GM18499 (cell line): ENCODE measurements at regions not wholly inside any gene's neighbourhood (a gene's known extent, or its start where the extent isn't known, plus 50 kb on each side); places are given as distances from the start of the nearest gene placed in this dataset.
"Not testable (repeated sequence)": the region's sequence is repeated elsewhere in the genome, so short reads cannot be mapped to it uniquely, and the experiment has no call there.

ENCODE experiments used
- ATAC-seq: cut with Tn5 transposase; IDR thresholded peaks from one replicate; pipeline ENCODE4 v1.9.1; 2021; ENCODE audit warnings: moderate number of reproducible peaks; ENCODE audit not compliant: insufficient read depth, unreplicated experiment

GRCh38 chr20:53678990-53679596 is 85.5 kb upstream of the ZNF217 start:
- ATAC-seq: no peak

- no peak for ATAC-seq
These were observed 84.8 kb upstream of the ZNF217 start for GRCh38 chr20:53678315-53678989.

- no peak for ATAC-seq
These were observed 84.0 kb upstream of the ZNF217 start for GRCh38 chr20:53677447-53678314.

GRCh38 chr20:53676987-53677386 is 83.3 kb upstream of the ZNF217 start:
- ATAC-seq: no peak

GRCh38 chr20:53676519-53676822 is 82.8 kb upstream of the ZNF217 start:
- ATAC-seq: no peak

GRCh38 chr20:53672484-53673129 is 79.0 kb upstream of the ZNF217 start:
- ATAC-seq: no peak

- no peak for ATAC-seq
These were observed 77.7 kb upstream of the ZNF217 start for GRCh38 chr20:53671370-53671769.

GRCh38 chr20:53669517-53670313 is 76.1 kb upstream of the ZNF217 start:
- ATAC-seq: not testable (repeated sequence)

- ATAC-seq: no peak
These were observed 75.4 kb upstream of the ZNF217 start for GRCh38 chr20:53668992-53669391.

GRCh38 chr20:53666144-53666543 is 72.5 kb upstream of the ZNF217 start:
- no peak for ATAC-seq

GRCh38 chr20:53664121-53664520 is 70.5 kb upstream of the ZNF217 start:
- no peak for ATAC-seq

GRCh38 chr20:53663521-53663920 is 69.9 kb upstream of the ZNF217 start:
- ATAC-seq: not testable (repeated sequence)

GRCh38 chr20:53662595-53662994 is 69.0 kb upstream of the ZNF217 start:
- ATAC-seq: no peak

GRCh38 chr20:53660947-53661381 is 67.3 kb upstream of the ZNF217 start:
- no peak for ATAC-seq

GRCh38 chr20:53660078-53660909 is 66.7 kb upstream of the ZNF217 start:
- no peak for ATAC-seq

GRCh38 chr20:53658973-53659372 is 65.3 kb upstream of the ZNF217 start:
- no peak for ATAC-seq

- no peak for ATAC-seq
These were observed 64.7 kb upstream of the ZNF217 start for GRCh38 chr20:53658322-53658721.

- no peak for ATAC-seq
These were observed 64.1 kb upstream of the ZNF217 start for GRCh38 chr20:53657732-53658131.

GRCh38 chr20:53657279-53657678 is 63.6 kb upstream of the ZNF217 start:
- ATAC-seq: no peak
